ENCODE measurements at regions not wholly inside any gene's neighbourhood (a gene's known extent, or its start where the extent isn't known, plus 50 kb on each side); places are given as distances from the start of the nearest gene placed in this dataset.

DNA sequence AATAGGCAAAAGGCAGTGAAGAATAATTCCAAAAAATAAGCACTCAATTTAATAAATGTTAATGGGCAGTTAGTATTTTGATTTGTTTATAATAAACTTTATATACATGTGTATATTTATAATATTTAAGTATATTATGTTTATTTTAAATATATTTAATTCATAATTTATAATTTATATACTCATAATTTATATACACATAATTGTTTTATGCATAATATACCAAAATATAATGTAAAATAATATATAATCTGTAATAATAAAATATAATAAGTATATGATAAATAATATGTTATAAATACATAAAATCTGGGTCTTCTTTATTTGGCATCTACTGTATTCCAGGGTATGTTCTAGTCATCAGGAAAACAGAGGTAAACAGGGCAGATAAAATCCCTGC is 100.2 kb upstream of the ARID2 start:
- H2AFZ ChIP-seq (ENCODE audit: low read depth, low read length) = no peak overlapping the region
- H3K4me3 ChIP-seq (replicated peaks in 1 of 3; ENCODE audit: insufficient read depth in 1 of 3, low read depth in 1 of 3, low read length in 3 of 3) = no peak overlapping the region
- TF ChIP-seq POLR2A (IDR thresholded peaks at IDR 0.05; ENCODE audit: low read depth, low read length) (no peak), MYC (IDR thresholded peaks at IDR 0.05; ENCODE audit: low read depth, low read length) (no peak), EZH2 (IDR thresholded peaks at IDR 0.05; ENCODE audit: borderline replicate concordance, low read depth, low read length, severe bottlenecking) (no peak)
- TF ChIP-seq, protein P1, sequence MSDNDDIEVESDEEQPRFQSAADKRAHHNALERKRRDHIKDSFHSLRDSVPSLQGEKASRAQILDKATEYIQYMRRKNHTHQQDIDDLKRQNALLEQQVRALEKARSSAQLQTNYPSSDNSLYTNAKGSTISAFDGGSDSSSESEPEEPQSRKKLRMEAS (IDR thresholded peaks at IDR 0.05; ENCODE audit: insufficient read depth, insufficient read length) = no peak
- no peak overlapping the region for H3K9ac ChIP-seq (replicated peaks; ENCODE audit: extremely low read depth, insufficient read depth, low read length)
- dilution Hi-C loops (cut with MboI; ENCODE audit: extremely low pct_ligation_motif_present, low sequenced_read_pairs) = no loop called here
- intact Hi-C loops (cut with micrococcal nuclease) = no loop called here
- no peaks in the 10 kb centered on the region for H3K9me1 ChIP-seq (replicated peaks; ENCODE audit: control insufficient read depth, extremely low read depth, insufficient read depth, low read length)
- ChIA-PET CTCF (interaction anchor here (1.2 kb wide), 1 partner anchor 28 kb away, joined by 3 read pairs; no protein-coding TSS in a partner anchor), POLR2A (no interaction called here)
- DNase-seq (ENCODE audit: low read depth, low spot score) (no peak), FAIRE-seq (no peak)
- no peaks in the 10 kb centered on the region for H3K9me3 ChIP-seq (replicated peaks; ENCODE audit: control insufficient read depth, insufficient read depth, low read length)
- H3K27me3 ChIP-seq (ENCODE audit: control insufficient read depth in 2 of 2, insufficient read depth in 2 of 2, low read length in 2 of 2) = peaks cover 3 to 30% of the 10 kb centered on the region in 2 experiments
- no peaks in the 10 kb centered on the region for H3K36me3 ChIP-seq (ENCODE audit: control insufficient read depth in 2 of 2, extremely low read depth in 1 of 2, insufficient read depth in 2 of 2, low read length in 2 of 2)
- no peaks in the 10 kb centered on the region for H3K4me1 ChIP-seq (ENCODE audit: control insufficient read depth, extremely low read depth, insufficient read depth, low read length)
- H3K79me2 ChIP-seq (ENCODE audit: control insufficient read depth, insufficient read depth, low read length) = no peaks in the 10 kb centered on the region
- no TSS peak for BruUV-seq (replicated peaks)
- no peak overlapping the region for H3K4me2 ChIP-seq (ENCODE audit: insufficient read depth, low read length)
- no peak overlapping the region for H3K27ac ChIP-seq (ENCODE audit: insufficient read depth, low read depth, low read length)
- no peaks in the 10 kb centered on the region for H4K20me1 ChIP-seq (replicated peaks; ENCODE audit: control insufficient read depth, extremely low read depth, insufficient read depth, low read length)

DNA sequence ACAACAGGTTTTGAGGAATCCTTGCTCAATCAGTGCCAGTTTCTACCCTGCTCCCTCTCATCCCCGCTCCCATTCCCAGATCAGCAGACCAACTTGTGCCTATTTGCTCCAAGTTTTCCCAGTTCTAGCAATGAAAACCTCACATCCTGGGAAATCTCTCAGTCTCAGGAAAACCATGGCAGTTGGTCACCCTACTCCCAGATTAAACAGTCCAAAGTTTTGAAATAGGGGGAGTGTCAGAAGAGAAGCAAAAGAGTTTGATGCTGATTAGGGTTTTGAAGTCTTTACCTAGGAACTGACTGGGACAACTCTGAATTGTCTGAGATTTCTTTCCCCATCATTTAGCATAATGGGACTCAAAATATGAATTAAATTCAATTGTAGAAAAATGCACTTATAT is 95.8 kb upstream of the ARID2 start:
- intact Hi-C loops (cut with micrococcal nuclease) = loop anchor here (10.0 kb wide), 1 partner anchor 361 kb away; the partner anchor contains the start of gene SCAF11
- no peaks in the 10 kb centered on the region for H3K36me3 ChIP-seq (ENCODE audit: control insufficient read depth in 2 of 2, extremely low read depth in 1 of 2, insufficient read depth in 2 of 2, low read length in 2 of 2)
- H2AFZ ChIP-seq (ENCODE audit: low read depth, low read length) = no peak overlapping the region
- TF ChIP-seq, protein P2, sequence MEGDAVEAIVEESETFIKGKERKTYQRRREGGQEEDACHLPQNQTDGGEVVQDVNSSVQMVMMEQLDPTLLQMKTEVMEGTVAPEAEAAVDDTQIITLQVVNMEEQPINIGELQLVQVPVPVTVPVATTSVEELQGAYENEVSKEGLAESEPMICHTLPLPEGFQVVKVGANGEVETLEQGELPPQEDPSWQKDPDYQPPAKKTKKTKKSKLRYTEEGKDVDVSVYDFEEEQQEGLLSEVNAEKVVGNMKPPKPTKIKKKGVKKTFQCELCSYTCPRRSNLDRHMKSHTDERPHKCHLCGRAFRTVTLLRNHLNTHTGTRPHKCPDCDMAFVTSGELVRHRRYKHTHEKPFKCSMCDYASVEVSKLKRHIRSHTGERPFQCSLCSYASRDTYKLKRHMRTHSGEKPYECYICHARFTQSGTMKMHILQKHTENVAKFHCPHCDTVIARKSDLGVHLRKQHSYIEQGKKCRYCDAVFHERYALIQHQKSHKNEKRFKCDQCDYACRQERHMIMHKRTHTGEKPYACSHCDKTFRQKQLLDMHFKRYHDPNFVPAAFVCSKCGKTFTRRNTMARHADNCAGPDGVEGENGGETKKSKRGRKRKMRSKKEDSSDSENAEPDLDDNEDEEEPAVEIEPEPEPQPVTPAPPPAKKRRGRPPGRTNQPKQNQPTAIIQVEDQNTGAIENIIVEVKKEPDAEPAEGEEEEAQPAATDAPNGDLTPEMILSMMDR (IDR thresholded peaks at IDR 0.05; ENCODE audit: extremely low read depth in 1 of 2, insufficient read depth in 1 of 2, low read depth in 1 of 2, low read length in 2 of 2) = no peak
- TF ChIP-seq POLR2AphosphoS5 (IDR thresholded peaks at IDR 0.05; ENCODE audit: insufficient read depth, low read depth, low read length) (no peak), MYC (IDR thresholded peaks at IDR 0.05; ENCODE audit: low read depth, low read length) (no peak), FOS (IDR thresholded peaks at IDR 0.05; ENCODE audit: borderline replicate concordance, insufficient read depth, low read length) (no peak), POLR2A (IDR thresholded peaks at IDR 0.05; ENCODE audit: low read depth, low read length) (no peak), GATA2 (IDR thresholded peaks at IDR 0.05; ENCODE audit: insufficient read depth, insufficient read length, low read depth, low read length) (no peak), EZH2 (IDR thresholded peaks at IDR 0.05; ENCODE audit: borderline replicate concordance, low read depth, low read length, severe bottlenecking) (no peak)
- TF ChIP-seq, protein P1 (IDR thresholded peaks at IDR 0.05; ENCODE audit: insufficient read depth, insufficient read length) = no peak
- DNase-seq (ENCODE audit: low read depth, low spot score) = no peak
- H3K4me2 ChIP-seq (ENCODE audit: insufficient read depth, low read length) = no peak overlapping the region
- H3K27ac ChIP-seq (ENCODE audit: insufficient read depth, low read depth, low read length) = no peak overlapping the region
- dilution Hi-C loops (cut with MboI; ENCODE audit: extremely low pct_ligation_motif_present, low sequenced_read_pairs) = no loop called here
- ChIA-PET CTCF (interaction anchor here (1.2 kb wide), 1 partner anchor 22 kb away, joined by 3 read pairs; no protein-coding TSS in a partner anchor), POLR2A (no interaction called here)
- no peaks in the 10 kb centered on the region for H3K9me3 ChIP-seq (replicated peaks; ENCODE audit: control insufficient read depth, insufficient read depth, low read length)
- no peaks in the 10 kb centered on the region for H4K20me1 ChIP-seq (replicated peaks; ENCODE audit: control insufficient read depth, extremely low read depth, insufficient read depth, low read length)
- H3K4me1 ChIP-seq (ENCODE audit: control insufficient read depth, extremely low read depth, insufficient read depth, low read length) = peaks cover 17% of the 10 kb centered on the region
- H3K9me1 ChIP-seq (replicated peaks; ENCODE audit: control insufficient read depth, extremely low read depth, insufficient read depth, low read length) = no peaks in the 10 kb centered on the region
- peaks cover 0 to 12% of the 10 kb centered on the region in 2 experiments for H3K27me3 ChIP-seq (ENCODE audit: control insufficient read depth in 2 of 2, insufficient read depth in 2 of 2, low read length in 2 of 2)
- BruUV-seq (replicated peaks) = no TSS peak
- no peaks in the 10 kb centered on the region for H3K79me2 ChIP-seq (ENCODE audit: control insufficient read depth, insufficient read depth, low read length)
- no peak overlapping the region for H3K9ac ChIP-seq (replicated peaks; ENCODE audit: extremely low read depth, insufficient read depth, low read length)
- FAIRE-seq = peak; percentile 44
- no peak overlapping the region for H3K4me3 ChIP-seq (replicated peaks in 1 of 3; ENCODE audit: insufficient read depth in 1 of 3, low read depth in 1 of 3, low read length in 3 of 3)

Data from endothelial cell of umbilical vein (primary cell).